Colonic mucosa (tissue), 4 donors: ENCODE measurements at regions not wholly inside any gene's neighbourhood (a gene's known extent, or its start where the extent isn't known, plus 50 kb on each side); places are given as distances from the start of the nearest gene placed in this dataset.

Source experiments
- DNase-seq: peaks from one replicate; pipeline ENCODE4 v3.0.0-alpha.2; 2020
- H3K27ac ChIP-seq: fragments of 200-600 bp; one replicate; pipeline ENCODE4 v1.8.0; 2021
- H3K27me3 ChIP-seq: fragments of 200-600 bp; one replicate; pipeline ENCODE4 v1.8.0; 2021
- H3K36me3 ChIP-seq: fragments of 200-600 bp; one replicate; pipeline ENCODE4 v1.8.0; 2021
- H3K4me1 ChIP-seq: fragments of 200-600 bp; one replicate; pipeline ENCODE4 v1.8.0; 2021; ENCODE audit warnings: mild to moderate bottlenecking
- H3K4me3 ChIP-seq: fragments of 200-600 bp; one replicate; pipeline ENCODE4 v1.8.0; 2021
- H3K9ac ChIP-seq, 2 donors: one replicate each; pipeline ENCODE4 v1.7.0; 2013; ENCODE audit warnings: control low read depth in 2 of 2, low read depth in 2 of 2, low read length in 2 of 2
- H3K9me3 ChIP-seq: fragments of 200-600 bp; one replicate; pipeline ENCODE4 v1.8.0; 2021
- intact Hi-C: fragments of 100-400 bp; cut with DNase I; formaldehyde crosslinking; loops from one replicate; pipeline ENCODE4 v1.14.1; 2022
- TF ChIP-seq, protein P1 (sequence below): fragments of 200-600 bp; IDR thresholded peaks from one replicate; pipeline ENCODE4 v1.8.0; 2022; ENCODE audit warnings: antibody characterized with exemption, mild to moderate bottlenecking
- donor health status: healthy.
- donor health status: DM: no; HTN: no; CAD: no.
- donor health status: DM: no; HTN: no; CAD: no.

DNA sequence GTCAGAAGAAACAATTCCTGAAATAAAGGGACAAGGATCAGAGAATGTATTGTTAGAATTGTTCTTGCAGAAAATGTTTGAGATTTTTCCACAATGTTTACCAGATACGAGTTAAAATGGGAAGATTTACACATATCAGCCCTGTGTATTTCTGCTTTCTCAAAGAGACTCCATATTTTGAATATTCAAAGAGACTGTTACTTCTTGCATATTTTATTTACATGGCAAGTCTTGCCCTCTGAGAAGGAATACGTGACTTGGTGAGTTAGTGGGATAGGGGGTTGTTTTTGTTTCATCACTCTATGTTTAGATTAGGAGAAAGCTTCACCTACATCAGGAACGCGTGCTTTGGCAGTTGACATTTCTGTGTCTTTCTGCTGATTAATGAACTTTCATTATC is 56.1 kb upstream of the ZDHHC17 start:
- DNase-seq = no peak
- TF ChIP-seq, protein P1, sequence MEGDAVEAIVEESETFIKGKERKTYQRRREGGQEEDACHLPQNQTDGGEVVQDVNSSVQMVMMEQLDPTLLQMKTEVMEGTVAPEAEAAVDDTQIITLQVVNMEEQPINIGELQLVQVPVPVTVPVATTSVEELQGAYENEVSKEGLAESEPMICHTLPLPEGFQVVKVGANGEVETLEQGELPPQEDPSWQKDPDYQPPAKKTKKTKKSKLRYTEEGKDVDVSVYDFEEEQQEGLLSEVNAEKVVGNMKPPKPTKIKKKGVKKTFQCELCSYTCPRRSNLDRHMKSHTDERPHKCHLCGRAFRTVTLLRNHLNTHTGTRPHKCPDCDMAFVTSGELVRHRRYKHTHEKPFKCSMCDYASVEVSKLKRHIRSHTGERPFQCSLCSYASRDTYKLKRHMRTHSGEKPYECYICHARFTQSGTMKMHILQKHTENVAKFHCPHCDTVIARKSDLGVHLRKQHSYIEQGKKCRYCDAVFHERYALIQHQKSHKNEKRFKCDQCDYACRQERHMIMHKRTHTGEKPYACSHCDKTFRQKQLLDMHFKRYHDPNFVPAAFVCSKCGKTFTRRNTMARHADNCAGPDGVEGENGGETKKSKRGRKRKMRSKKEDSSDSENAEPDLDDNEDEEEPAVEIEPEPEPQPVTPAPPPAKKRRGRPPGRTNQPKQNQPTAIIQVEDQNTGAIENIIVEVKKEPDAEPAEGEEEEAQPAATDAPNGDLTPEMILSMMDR = no peak
- Histone ChIP-seq H3K4me1 (no peaks in the 10 kb centered on the region), H3K9me3 (no peaks in the 10 kb centered on the region), H3K27ac (no peak overlapping the region), H3K36me3 (no peaks in the 10 kb centered on the region), H3K27me3 (no peaks in the 10 kb centered on the region), H3K4me3 (no peak overlapping the region), H3K9ac (no peak overlapping the region)
- intact Hi-C loops = no loop called here

DNA sequence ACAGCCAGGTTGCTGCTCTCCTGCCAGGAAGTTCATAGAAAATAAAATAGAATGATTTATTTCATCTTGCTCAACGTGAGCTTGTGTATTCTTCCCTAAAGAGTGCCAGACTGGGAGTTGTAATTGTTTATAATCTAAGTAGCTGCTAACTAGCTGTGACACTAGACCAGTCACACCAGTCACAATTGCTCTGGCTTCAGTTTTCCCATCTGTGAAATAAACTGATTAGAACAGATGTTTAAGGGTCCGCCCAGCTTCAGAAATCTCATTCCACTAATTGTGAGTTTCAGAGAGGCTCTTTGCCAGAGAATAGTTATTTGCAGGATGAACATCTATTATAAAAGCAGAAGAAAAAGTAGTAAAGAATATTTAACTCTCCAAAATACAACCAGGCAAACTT is 55.6 kb upstream of the ZDHHC17 start:
- TF ChIP-seq, protein P1 = no peak
- no peak overlapping the region for H3K4me3 ChIP-seq
- H3K4me1 ChIP-seq = no peaks in the 10 kb centered on the region
- intact Hi-C loops = no loop called here
- DNase-seq = no peak
- H3K9ac ChIP-seq = no peak overlapping the region
- no peaks in the 10 kb centered on the region for H3K27me3 ChIP-seq
- no peaks in the 10 kb centered on the region for H3K36me3 ChIP-seq
- no peaks in the 10 kb centered on the region for H3K9me3 ChIP-seq
- no peak overlapping the region for H3K27ac ChIP-seq

DNA sequence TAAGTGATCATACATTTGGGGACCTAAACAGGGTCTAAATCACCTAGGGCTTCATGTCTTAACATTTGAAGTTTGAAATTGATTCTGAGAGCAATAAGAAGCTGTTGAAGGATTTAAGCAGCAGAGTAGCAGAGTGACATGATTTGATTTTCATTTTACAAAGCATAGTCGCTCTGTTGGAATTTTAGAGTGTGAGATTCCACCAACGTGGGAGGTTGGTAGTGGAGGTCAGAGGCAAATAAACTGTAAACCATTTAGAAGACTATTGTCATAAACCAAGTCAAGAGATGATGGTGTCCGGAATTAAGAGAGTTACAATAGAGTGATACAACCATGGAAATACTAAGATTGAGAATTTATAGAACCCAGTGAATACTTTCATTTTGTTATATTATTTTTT is 52.7 kb upstream of the ZDHHC17 start:
- no peaks in the 10 kb centered on the region for H3K36me3 ChIP-seq
- H3K27me3 ChIP-seq = no peaks in the 10 kb centered on the region
- no peak overlapping the region for H3K4me3 ChIP-seq
- TF ChIP-seq, protein P1 = no peak
- H3K9ac ChIP-seq = no peak overlapping the region
- intact Hi-C loops = no loop called here
- no peak overlapping the region for H3K27ac ChIP-seq
- no peaks in the 10 kb centered on the region for H3K9me3 ChIP-seq
- DNase-seq = no peak
- no peaks in the 10 kb centered on the region for H3K4me1 ChIP-seq

DNA sequence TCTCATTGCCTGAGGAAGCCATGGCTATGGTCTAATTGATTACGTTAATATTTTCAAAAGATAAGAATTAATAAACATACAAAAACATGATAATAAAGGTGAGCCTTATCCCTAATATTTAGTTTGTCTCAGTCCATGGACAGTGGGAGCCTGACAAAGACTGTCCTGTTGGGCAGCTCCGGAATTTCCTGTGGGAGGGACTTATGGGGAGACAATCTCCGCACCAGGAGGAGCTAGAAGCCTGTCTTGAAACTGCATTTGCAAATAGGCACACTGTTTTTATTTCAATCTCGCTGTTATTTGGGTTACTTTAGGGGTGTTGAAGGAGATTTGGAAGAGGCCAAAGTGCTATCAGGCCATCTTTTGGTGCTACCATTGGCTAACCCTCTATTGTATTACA is 50.8 kb upstream of the ZDHHC17 start:
- TF ChIP-seq, protein P1 = no peak
- Histone ChIP-seq H3K4me1 (no peaks in the 10 kb centered on the region), H3K27me3 (no peaks in the 10 kb centered on the region), H3K4me3 (no peak overlapping the region), H3K36me3 (no peaks in the 10 kb centered on the region), H3K27ac (no peak overlapping the region), H3K9me3 (no peaks in the 10 kb centered on the region), H3K9ac (no peak overlapping the region)
- intact Hi-C loops = no loop called here
- DNase-seq = no peak

DNA sequence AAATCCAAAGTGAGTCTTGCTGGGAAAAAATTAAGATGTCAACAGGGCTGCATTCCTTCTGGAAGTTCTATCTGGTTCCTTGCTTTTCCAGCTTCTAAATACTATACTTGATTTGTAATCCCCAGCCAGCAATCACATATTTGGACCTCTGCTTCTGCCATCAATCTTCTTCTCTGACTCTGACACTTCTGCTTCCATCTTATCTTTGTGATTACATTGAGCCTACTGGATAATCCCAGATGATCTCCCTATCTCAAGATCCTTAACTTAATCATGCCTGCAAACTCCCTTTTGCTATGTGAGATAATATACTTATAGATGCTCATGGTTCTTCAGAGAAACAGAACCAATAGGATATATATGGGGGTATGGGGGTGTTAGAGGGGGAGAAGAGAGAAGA is 49.9 kb upstream of the ZDHHC17 start:
- Histone ChIP-seq H3K4me1 (no peaks in the 10 kb centered on the region), H3K9me3 (no peaks in the 10 kb centered on the region), H3K27me3 (no peaks in the 10 kb centered on the region), H3K9ac (no peak overlapping the region), H3K27ac (no peak overlapping the region), H3K36me3 (no peaks in the 10 kb centered on the region), H3K4me3 (no peak overlapping the region)
- TF ChIP-seq, protein P1 = no peak
- intact Hi-C loops = no loop called here
- no peak for DNase-seq
